CD4-positive, alpha-beta T cell (primary cell): ENCODE measurements at regions not wholly inside any gene's neighbourhood (a gene's known extent, or its start where the extent isn't known, plus 50 kb on each side); places are given as distances from the start of the nearest gene placed in this dataset.

Experiments used
- ATAC-seq: fragments of 200-7000 bp; cut with Tn5 transposase; one replicate; pipeline ENCODE4 v1.10.0; 2022; ENCODE audit warnings: mild to moderate bottlenecking; ENCODE audit not compliant: poor library complexity
- CTCF ChIA-PET: fragments of 350-600 bp; sonication (Branson Sonifier 250); formaldehyde crosslinking; loops from one replicate; lab custom pipeline; 2021; ENCODE audit warnings: antibody characterized with exemption, inconsistent platforms; lab: Charles Lee
- POLR2A ChIA-PET: fragments of 350-600 bp; sonication (Branson Sonifier 250); formaldehyde crosslinking; loops from one replicate; lab custom pipeline; 2021; ENCODE audit warnings: antibody characterized with exemption, inconsistent platforms; lab: Charles Lee
- DNase-seq, 14 experiments: peaks; one replicate each; pipeline ENCODE4 v3.0.0-alpha.2; 2013 to 2020; ENCODE audit warnings: mixed read lengths in 2 of 14
- H3K27ac ChIP-seq, 2 donors: one replicate each; pipeline versions ENCODE4 v1.5.1 to v1.7.0; 2013; ENCODE audit warnings: low read length in 2 of 2, low read depth in 1 of 2, mild to moderate bottlenecking in 1 of 2
- H3K27me3 ChIP-seq, 2 experiments: 1 replicate in 1 of 2; 2 replicates in 1 of 2; pipeline versions ENCODE4 v1.6.1 to v1.7.0; 2013; ENCODE audit warnings: low read length in 2 of 2, control low read depth in 1 of 2, mild to moderate bottlenecking in 1 of 2, moderate library complexity in 1 of 2; ENCODE audit not compliant: insufficient read depth in 2 of 2, control insufficient read depth in 1 of 2
- H3K36me3 ChIP-seq: one replicate; pipeline ENCODE4 v1.6.1; 2013; ENCODE audit warnings: low read length, control low read depth; ENCODE audit not compliant: insufficient read depth
- H3K4me1 ChIP-seq: one replicate; pipeline ENCODE4 v1.6.1; 2013; ENCODE audit warnings: low read length, control low read depth; ENCODE audit not compliant: insufficient read depth
- H3K4me3 ChIP-seq: one replicate; pipeline ENCODE4 v1.5.1; 2013; ENCODE audit warnings: mild to moderate bottlenecking, low read length, moderate library complexity
- H3K9me3 ChIP-seq, 2 experiments: 1 replicate in 1 of 2; 2 replicates in 1 of 2; pipeline versions ENCODE4 v1.6.1 to v1.7.0; 2013; ENCODE audit warnings: low read length in 2 of 2, mild to moderate bottlenecking in 2 of 2, control low read depth in 1 of 2, moderate library complexity in 1 of 2; ENCODE audit not compliant: control insufficient read depth in 1 of 2, insufficient read depth in 1 of 2
- H3K27ac Mint-ChIP-seq: one replicate; pipeline ENCODE4 v1.8.0; 2020; ENCODE audit warnings: mixed read lengths
- H3K27me3 Mint-ChIP-seq: one replicate; pipeline ENCODE4 v1.8.0; 2021; ENCODE audit warnings: mixed read lengths
- H3K36me3 Mint-ChIP-seq: one replicate; pipeline ENCODE4 v1.8.0; 2021; ENCODE audit warnings: low read depth, mixed read lengths
- H3K4me1 Mint-ChIP-seq: one replicate; pipeline ENCODE4 v1.8.0; 2021; ENCODE audit warnings: low read depth, mixed read lengths
- H3K4me3 Mint-ChIP-seq: one replicate; pipeline ENCODE4 v1.8.0; 2020; ENCODE audit warnings: mild to moderate bottlenecking, mixed read lengths
- H3K9me3 Mint-ChIP-seq: one replicate; pipeline ENCODE4 v1.8.0; 2020; ENCODE audit warnings: mixed read lengths
- CTCF ChIP-seq: fragments of 200-600 bp; IDR thresholded peaks from one replicate; pipeline ENCODE4 v1.8.0; 2022; ENCODE audit warnings: antibody characterized with exemption, mild to moderate bottlenecking
- intact Hi-C, 2 experiments: fragments of 100-400 bp; cut with DNase I in 1 of 2; cut with micrococcal nuclease in 1 of 2; formaldehyde crosslinking; loops; one replicate each; pipeline versions ENCODE4 v1.15.1 to v1.9.0; 2023 to 2025; cut with DNase I, micrococcal nuclease

GRCh38 chr15:98420837-98421236 is 227.5 kb upstream of the IGF1R start:
- Histone ChIP-seq H3K9me3 (peaks cover 0 to 22% of the 10 kb centered on the region in 2 experiments), H3K27me3 (peaks cover 26 to 39% of the 10 kb centered on the region in 2 experiments), H3K27ac (no peak overlapping the region), H3K36me3 (no peaks in the 10 kb centered on the region), H3K4me1 (peaks cover 13% of the 10 kb centered on the region), H3K4me3 (no peak overlapping the region)
- Mint-ChIP-seq H3K9me3 (no peaks in the 10 kb centered on the region), H3K4me3 (no peak overlapping the region), H3K36me3 (no peaks in the 10 kb centered on the region), H3K27me3 (peaks cover 56% of the 10 kb centered on the region), H3K4me1 (peaks cover 5% of the 10 kb centered on the region), H3K27ac (no peak overlapping the region)
- intact Hi-C loops: loop anchor here (1.0 to 5.0 kb wide), 4 partner anchors 110 to 512 kb away; no protein-coding TSS in a partner anchor
- ATAC-seq (no peak), DNase-seq (no peak)
- no peak for TF ChIP-seq CTCF
- POLR2A ChIA-PET: no interaction called here
- CTCF ChIA-PET: no interaction called here

GRCh38 chr15:98421419-98422129 is 226.8 kb upstream of the IGF1R start:
- intact Hi-C loops: loop anchor here (1.0 to 5.0 kb wide), 4 partner anchors 110 to 513 kb away; no protein-coding TSS in a partner anchor
- TF ChIP-seq CTCF: peak; percentile 98
- H3K9me3 Mint-ChIP-seq: no peaks in the 10 kb centered on the region
- ATAC-seq: no peak
- no peaks in the 10 kb centered on the region for H3K36me3 Mint-ChIP-seq
- no peaks in the 10 kb centered on the region for H3K36me3 ChIP-seq
- H3K27me3 Mint-ChIP-seq: peaks cover 63% of the 10 kb centered on the region
- H3K27ac Mint-ChIP-seq: no peak overlapping the region
- CTCF ChIA-PET: no interaction called here
- DNase-seq: peak; percentile 27 to 75 (median 47)
- H3K4me3 Mint-ChIP-seq: no peak overlapping the region
- H3K4me1 Mint-ChIP-seq: peaks cover 5% of the 10 kb centered on the region
- H3K9me3 ChIP-seq: peaks cover 0 to 22% of the 10 kb centered on the region in 2 experiments
- no peak overlapping the region for H3K27ac ChIP-seq
- POLR2A ChIA-PET: no interaction called here
- H3K4me1 ChIP-seq: peaks cover 13% of the 10 kb centered on the region
- peaks cover 26 to 42% of the 10 kb centered on the region in 2 experiments for H3K27me3 ChIP-seq
- H3K4me3 ChIP-seq: peak overlapping the region; percentile 41

GRCh38 chr15:98422130-98422478 is 226.2 kb upstream of the IGF1R start:
- CTCF ChIA-PET: no interaction called here
- intact Hi-C loops: loop anchor here in 1 of 2 experiments (5.0 kb wide), 1 partner anchor 510 kb away; no protein-coding TSS in a partner anchor
- H3K27me3 ChIP-seq: peaks cover 26 to 47% of the 10 kb centered on the region in 2 experiments
- H3K4me1 ChIP-seq: peaks cover 13% of the 10 kb centered on the region
- Mint-ChIP-seq H3K4me3 (no peak overlapping the region), H3K27ac (no peak overlapping the region), H3K27me3 (peaks cover 65% of the 10 kb centered on the region), H3K9me3 (no peaks in the 10 kb centered on the region), H3K4me1 (peaks cover 5% of the 10 kb centered on the region), H3K36me3 (no peaks in the 10 kb centered on the region)
- POLR2A ChIA-PET: no interaction called here
- H3K9me3 ChIP-seq: peaks cover 0 to 22% of the 10 kb centered on the region in 2 experiments
- H3K27ac ChIP-seq: no peak overlapping the region
- DNase-seq (no peak), ATAC-seq (no peak)
- H3K36me3 ChIP-seq: no peaks in the 10 kb centered on the region
- TF ChIP-seq CTCF: no peak
- no peak overlapping the region for H3K4me3 ChIP-seq
